ENCODE measurements at regions not wholly inside any gene's neighbourhood (a gene's known extent, or its start where the extent isn't known, plus 50 kb on each side); places are given as distances from the start of the nearest gene placed in this dataset.

DNA sequence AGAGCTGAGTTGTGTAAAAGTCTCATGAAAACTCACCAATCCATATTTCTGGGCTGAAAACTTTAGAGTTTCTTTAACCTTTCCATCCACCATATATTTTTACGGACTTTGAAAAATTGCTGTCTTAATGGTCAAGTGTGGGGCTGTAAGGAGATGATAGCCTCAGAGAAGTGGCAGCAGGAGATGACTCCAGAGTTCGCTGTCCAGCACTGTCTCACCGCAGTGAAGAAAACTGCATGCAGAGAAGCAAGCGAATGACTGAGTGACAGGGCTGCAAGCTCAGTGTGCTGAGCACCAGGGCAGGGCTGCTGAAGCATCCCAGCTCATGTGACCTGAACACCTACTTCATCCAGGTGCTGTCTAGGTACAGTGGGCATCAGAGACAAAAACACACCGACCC is 564.5 kb downstream of the ACTR3B start:
- TF ChIP-seq, protein P1, sequence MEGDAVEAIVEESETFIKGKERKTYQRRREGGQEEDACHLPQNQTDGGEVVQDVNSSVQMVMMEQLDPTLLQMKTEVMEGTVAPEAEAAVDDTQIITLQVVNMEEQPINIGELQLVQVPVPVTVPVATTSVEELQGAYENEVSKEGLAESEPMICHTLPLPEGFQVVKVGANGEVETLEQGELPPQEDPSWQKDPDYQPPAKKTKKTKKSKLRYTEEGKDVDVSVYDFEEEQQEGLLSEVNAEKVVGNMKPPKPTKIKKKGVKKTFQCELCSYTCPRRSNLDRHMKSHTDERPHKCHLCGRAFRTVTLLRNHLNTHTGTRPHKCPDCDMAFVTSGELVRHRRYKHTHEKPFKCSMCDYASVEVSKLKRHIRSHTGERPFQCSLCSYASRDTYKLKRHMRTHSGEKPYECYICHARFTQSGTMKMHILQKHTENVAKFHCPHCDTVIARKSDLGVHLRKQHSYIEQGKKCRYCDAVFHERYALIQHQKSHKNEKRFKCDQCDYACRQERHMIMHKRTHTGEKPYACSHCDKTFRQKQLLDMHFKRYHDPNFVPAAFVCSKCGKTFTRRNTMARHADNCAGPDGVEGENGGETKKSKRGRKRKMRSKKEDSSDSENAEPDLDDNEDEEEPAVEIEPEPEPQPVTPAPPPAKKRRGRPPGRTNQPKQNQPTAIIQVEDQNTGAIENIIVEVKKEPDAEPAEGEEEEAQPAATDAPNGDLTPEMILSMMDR (IDR thresholded peaks at IDR 0.05), result no peak
- TF ChIP-seq EP300 (IDR thresholded peaks at IDR 0.05; ENCODE audit: low read depth) (no peak), POLR2A (IDR thresholded peaks at IDR 0.05) (no peak), POLR2AphosphoS5 (IDR thresholded peaks at IDR 0.05) (no peak)
- in situ Hi-C loops (cut with MboI; ENCODE audit: low pct_ligation_motif_present in 1 of 4, low pct_unique_long_range_greater_than_20kb in 1 of 4, low sequenced_read_pairs in 3 of 4), result no loop called here
- DNase-seq, result no peak
- Histone ChIP-seq H3K27me3 (no peaks in the 10 kb centered on the region), H3K4me1 (no peaks in the 10 kb centered on the region), H3K9me3 (no peaks in the 10 kb centered on the region), H3K4me3 (no peak overlapping the region), H3K36me3 (no peaks in the 10 kb centered on the region), H3K27ac (no peak overlapping the region)
- intact Hi-C loops (cut with DNase I; ENCODE audit: low total_unique reads), result no loop called here
- WGBS, 2 donors (ENCODE audit: low coverage in 1 of 2), result 80% methylated on average over 5 of the region's 5 CpGs; no CpG with 5 or more reads in 1 of the 2 donors

DNA sequence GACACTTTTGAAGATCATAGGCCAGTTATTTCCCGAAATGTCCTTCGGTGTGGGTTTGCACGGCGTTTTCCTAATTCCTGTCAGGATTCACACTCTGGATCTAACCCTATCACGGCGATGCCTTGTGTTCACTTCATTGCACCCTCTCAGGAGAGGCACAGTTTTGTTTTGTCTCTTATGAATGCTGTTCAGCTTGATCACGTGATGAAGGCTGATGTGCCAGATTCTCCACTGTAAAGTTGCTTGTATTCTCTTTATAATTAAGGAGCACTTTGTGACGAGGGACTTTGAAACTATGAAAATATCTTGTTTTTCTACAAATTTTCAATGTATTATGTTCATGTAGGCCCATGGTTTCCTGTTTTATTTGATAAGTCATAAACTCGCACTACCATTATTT is 568.1 kb downstream of the ACTR3B start:
- Histone ChIP-seq H3K9me3 (no peaks in the 10 kb centered on the region), H3K27ac (no peak overlapping the region), H3K36me3 (no peaks in the 10 kb centered on the region), H3K4me1 (no peaks in the 10 kb centered on the region), H3K4me3 (no peak overlapping the region), H3K27me3 (no peaks in the 10 kb centered on the region)
- no peak for DNase-seq
- in situ Hi-C loops (cut with MboI; ENCODE audit: low pct_ligation_motif_present in 1 of 4, low pct_unique_long_range_greater_than_20kb in 1 of 4, low sequenced_read_pairs in 3 of 4), result no loop called here
- 85 to 89% methylated on average over 9 of the region's 9 CpGs for WGBS, 2 donors (ENCODE audit: low coverage in 1 of 2)
- intact Hi-C loops (cut with DNase I; ENCODE audit: low total_unique reads), result no loop called here
- no peak for TF ChIP-seq EP300 (IDR thresholded peaks at IDR 0.05; ENCODE audit: low read depth)
- TF ChIP-seq POLR2A (IDR thresholded peaks at IDR 0.05), result no peak
- TF ChIP-seq, protein P1 (IDR thresholded peaks at IDR 0.05), result no peak
- TF ChIP-seq POLR2AphosphoS5 (IDR thresholded peaks at IDR 0.05), result no peak

DNA sequence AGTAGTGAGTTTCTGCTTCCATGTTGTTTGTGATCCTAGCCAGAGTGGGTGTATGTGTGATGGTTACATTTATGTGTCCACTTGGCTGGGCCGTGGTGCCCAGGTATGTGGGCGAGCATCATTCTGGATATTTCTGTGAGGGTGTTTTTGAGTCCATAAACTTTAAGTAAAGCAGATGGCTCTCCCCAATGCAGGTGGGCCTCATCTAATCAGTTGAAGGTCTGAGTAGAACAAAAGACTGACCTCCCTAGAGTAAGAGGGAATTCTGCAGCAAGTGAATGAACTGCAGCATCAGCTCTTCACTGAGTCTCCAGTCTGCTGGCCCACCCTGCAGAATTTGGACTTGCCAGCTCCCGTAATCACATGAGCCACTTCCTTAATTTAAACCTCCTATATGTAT is 571.9 kb downstream of the ACTR3B start:
- intact Hi-C loops (cut with DNase I; ENCODE audit: low total_unique reads), result no loop called here
- Histone ChIP-seq H3K36me3 (no peaks in the 10 kb centered on the region), H3K27ac (no peak overlapping the region), H3K9me3 (no peaks in the 10 kb centered on the region), H3K4me1 (no peaks in the 10 kb centered on the region), H3K27me3 (no peaks in the 10 kb centered on the region), H3K4me3 (no peak overlapping the region)
- no peak for DNase-seq
- 55% methylated on average over 3 of the region's 3 CpGs; no CpG with 5 or more reads in 1 of the 2 donors for WGBS, 2 donors (ENCODE audit: low coverage in 1 of 2)
- TF ChIP-seq POLR2AphosphoS5 (IDR thresholded peaks at IDR 0.05) (no peak), POLR2A (IDR thresholded peaks at IDR 0.05) (no peak), EP300 (IDR thresholded peaks at IDR 0.05; ENCODE audit: low read depth) (no peak)
- TF ChIP-seq, protein P1 (IDR thresholded peaks at IDR 0.05), result no peak
- in situ Hi-C loops (cut with MboI; ENCODE audit: low pct_ligation_motif_present in 1 of 4, low pct_unique_long_range_greater_than_20kb in 1 of 4, low sequenced_read_pairs in 3 of 4), result no loop called here

DNA sequence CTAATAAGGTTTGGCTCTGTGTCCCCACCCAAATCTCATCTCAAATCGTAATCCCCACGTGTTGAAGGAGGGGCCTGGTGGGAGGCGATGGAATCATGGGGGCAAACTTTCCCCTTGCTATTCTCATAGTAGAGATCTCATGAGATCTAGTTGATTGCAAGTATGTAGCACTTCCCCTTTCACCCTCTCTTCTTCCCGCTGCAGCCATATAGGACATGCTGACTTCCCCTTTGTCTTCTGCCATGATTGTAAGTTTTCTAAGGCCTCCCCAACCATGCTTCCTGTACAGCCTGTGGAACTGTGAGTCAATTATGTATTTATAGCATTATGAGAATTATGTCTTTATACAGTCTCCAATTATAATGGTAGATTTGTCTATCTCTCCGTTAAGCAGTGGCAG is 594.5 kb downstream of the ACTR3B start:
- Histone ChIP-seq H3K36me3 (no peaks in the 10 kb centered on the region), H3K4me1 (no peaks in the 10 kb centered on the region), H3K4me3 (no peak overlapping the region), H3K27me3 (no peaks in the 10 kb centered on the region), H3K9me3 (no peaks in the 10 kb centered on the region), H3K27ac (no peak overlapping the region)
- in situ Hi-C loops (cut with MboI; ENCODE audit: low pct_ligation_motif_present in 1 of 4, low pct_unique_long_range_greater_than_20kb in 1 of 4, low sequenced_read_pairs in 3 of 4), result no loop called here
- intact Hi-C loops (cut with DNase I; ENCODE audit: low total_unique reads), result no loop called here
- no peak for DNase-seq
- TF ChIP-seq POLR2A (IDR thresholded peaks at IDR 0.05) (no peak), POLR2AphosphoS5 (IDR thresholded peaks at IDR 0.05) (no peak)
- 77 to 81% methylated on average over 3 to 5 of the region's 5 CpGs for WGBS, 2 donors (ENCODE audit: low coverage in 1 of 2)

DNA sequence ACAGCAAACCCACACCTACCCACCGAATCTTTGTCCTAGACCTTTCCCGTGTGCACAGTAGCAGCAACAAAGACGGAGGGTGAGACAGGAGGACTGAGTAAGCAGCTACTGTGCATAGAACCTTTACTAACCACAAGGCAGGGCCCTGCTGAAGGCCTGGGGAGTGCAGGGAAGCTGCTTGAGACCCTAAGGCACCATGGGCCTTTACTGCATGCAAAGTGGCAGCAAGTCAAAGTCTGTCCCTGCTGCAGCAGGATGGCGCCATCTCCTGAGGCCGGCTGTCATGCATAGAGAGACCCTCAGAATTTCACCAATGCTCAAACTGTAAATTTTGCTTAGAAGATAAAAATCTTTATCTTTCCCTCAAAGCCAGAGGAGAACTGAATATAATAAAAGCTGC is 610.5 kb downstream of the ACTR3B start:
- in situ Hi-C loops (cut with MboI; ENCODE audit: low pct_ligation_motif_present in 1 of 4, low pct_unique_long_range_greater_than_20kb in 1 of 4, low sequenced_read_pairs in 3 of 4) (no loop called here), intact Hi-C loops (cut with DNase I; ENCODE audit: low total_unique reads) (no loop called here)
- DNase-seq, result no peak
- no peaks in the 10 kb centered on the region for H3K4me1 ChIP-seq
- TF ChIP-seq, protein P1 (IDR thresholded peaks at IDR 0.05), result no peak
- no peak for TF ChIP-seq EP300 (IDR thresholded peaks at IDR 0.05; ENCODE audit: low read depth)
- no peak for TF ChIP-seq POLR2AphosphoS5 (IDR thresholded peaks at IDR 0.05)
- no peak for TF ChIP-seq POLR2A (IDR thresholded peaks at IDR 0.05)
- no peak overlapping the region for H3K4me3 ChIP-seq
- no peaks in the 10 kb centered on the region for H3K27me3 ChIP-seq
- H3K27ac ChIP-seq, result no peak overlapping the region
- 69 to 71% methylated on average over 2 to 5 of the region's 5 CpGs for WGBS, 2 donors (ENCODE audit: low coverage in 1 of 2)
- no peaks in the 10 kb centered on the region for H3K36me3 ChIP-seq
- peaks cover 0 to 8% of the 10 kb centered on the region in 2 donors for H3K9me3 ChIP-seq
